ENCODE measurements at regions not wholly inside any gene's neighbourhood (a gene's known extent, or its start where the extent isn't known, plus 50 kb on each side); places are given as distances from the start of the nearest gene placed in this dataset.

DNA sequence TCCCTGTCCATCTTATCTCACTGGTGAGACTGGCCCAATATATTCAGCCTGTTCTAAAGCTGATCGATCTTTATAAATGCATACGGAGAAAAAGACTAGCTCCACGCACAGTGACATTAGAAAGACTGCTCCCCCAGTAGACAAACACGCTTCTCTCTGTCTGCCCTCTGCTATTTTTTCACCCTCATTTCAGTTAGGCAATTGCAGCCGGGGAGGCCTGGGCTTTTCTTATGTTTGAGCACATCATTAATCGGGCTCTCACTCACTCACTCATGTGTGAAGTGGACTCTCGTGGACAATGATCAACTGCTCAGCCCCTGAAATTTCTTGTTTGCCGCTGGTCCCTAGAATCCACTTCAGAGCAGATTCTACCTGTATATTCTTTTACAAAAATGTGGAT is 824.7 kb upstream of the TENM3 start:
- DNase-seq (ENCODE audit: low read depth) = no peak

DNA sequence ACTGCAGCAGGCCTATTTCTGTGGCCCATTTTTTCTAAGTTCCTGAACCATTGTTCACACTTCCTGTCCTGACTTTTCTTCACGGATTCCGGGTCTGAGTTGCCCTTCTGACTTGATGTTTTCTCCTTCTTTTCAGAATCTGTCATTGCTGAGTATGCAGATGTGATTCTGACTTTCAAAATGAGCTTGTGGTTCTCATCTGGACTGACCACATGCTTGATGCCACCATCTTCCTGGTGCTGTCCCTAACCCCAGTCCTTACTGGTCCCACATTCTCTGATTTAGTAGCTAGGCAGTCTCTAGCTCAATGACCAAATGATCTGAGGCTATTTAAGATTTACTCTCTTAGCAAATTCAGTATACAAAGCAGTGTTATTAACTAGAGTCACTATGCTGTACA is 822.3 kb upstream of the TENM3 start:
- no peak for DNase-seq (ENCODE audit: low read depth)

DNA sequence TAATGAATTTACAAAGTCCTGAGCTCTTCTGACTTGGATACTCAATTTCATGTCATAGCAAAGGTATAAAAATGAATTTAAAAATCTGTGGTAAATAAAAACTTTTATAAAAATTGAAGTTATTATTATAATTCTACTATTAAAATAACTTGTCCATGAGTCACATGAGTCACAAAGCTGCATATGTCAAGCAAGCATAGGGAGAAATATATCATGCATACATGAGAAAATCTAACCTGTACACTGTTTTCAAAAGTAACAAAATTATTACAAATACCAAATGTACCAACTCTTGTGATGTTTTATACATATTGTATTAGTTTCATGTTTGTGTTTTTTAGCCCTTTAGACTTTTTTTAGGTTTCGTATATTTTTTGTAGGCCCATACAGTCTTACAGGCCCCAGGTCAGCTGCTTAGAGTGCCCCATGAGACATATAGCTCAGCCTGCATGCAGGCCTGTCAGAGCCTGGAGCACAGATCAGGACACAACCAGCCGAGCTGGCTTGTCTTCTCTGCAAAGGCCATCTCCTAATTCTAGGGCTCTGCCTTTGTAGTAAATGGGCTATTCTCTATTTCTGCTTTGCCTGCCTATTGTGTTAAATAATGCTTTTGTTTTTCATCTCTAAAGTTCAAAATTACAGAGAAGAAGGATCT is 818.7 kb upstream of the TENM3 start:
- no peak for DNase-seq (ENCODE audit: low read depth)

DNA sequence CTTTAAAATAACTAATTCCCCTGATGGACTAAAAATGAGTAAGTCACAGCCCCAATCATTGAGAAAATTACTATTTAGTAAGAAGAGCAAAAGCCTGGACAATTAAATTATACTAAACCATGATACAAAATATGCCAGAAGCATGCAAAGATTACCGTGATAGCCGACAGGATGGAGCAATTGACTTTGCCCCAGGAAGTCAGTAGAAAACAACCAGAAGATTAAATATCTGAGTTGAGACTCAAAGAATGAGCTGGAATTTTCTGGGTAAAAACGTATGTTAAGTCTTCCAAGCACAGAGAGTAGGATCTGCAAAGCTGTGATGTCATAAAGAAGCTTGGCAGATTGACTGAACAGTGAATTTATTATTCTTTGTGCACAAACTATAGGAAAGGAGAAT is 816.1 kb upstream of the TENM3 start:
- no peak for DNase-seq (ENCODE audit: low read depth)

DNA sequence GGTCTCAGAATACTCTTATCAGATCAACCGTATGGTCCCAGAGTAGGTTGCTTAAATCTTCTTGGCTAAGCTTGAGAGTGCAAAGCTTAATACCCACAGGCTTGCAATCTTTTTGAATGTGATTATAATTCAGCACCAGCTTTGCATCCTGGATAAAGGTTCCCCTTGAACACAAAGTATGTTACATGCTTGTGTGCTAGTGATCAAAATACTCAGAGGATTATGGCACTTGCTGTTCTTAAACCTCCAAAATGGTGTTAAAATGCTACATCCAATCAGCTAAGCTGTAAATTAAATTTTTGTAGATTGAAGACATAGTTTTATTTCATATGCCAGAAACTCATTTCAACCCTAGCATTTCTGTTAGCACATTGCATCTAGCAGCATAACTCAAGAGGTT is 812.2 kb upstream of the TENM3 start:
- no peak for DNase-seq (ENCODE audit: low read depth)

DNA sequence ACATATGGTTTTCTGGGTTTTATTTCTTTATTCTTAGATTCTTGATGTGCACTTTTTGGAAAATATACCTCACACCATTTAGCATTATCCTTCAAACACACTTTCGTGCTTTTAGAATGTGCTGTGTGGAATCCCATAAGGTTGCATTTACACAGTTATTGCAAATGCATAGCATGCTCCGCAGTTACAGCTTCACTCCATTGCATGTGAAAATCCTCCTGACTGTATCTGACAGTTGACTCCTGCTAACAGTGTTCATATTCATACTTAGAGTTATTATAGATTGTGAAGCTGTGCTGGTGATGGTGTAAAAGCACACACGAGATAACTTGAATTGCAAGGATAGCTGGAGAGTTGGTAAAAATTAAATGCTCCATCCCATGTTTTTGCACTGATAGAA is 811.5 kb upstream of the TENM3 start:
- DNase-seq (ENCODE audit: low read depth) = no peak

DNA sequence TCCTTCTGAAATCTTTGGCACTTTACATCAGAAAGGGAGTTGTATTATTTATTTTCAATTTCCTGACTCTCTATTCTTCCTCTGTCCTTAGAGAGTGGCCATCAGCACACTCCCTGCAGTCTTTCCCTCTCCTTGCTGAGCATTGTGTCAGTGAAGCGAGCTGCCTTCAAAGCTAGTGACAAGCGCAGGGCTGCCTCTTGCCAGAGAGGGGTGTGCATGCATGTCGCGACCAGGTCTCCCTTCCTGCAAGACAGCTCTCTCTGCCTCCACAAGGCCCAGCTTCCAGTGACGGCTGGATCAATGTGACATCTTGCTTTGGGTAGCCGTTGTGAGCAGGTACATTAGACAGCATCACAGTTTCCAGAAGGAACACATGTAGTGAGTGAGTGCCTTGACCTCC is 810.9 kb upstream of the TENM3 start:
- no peak for DNase-seq (ENCODE audit: low read depth)

DNA sequence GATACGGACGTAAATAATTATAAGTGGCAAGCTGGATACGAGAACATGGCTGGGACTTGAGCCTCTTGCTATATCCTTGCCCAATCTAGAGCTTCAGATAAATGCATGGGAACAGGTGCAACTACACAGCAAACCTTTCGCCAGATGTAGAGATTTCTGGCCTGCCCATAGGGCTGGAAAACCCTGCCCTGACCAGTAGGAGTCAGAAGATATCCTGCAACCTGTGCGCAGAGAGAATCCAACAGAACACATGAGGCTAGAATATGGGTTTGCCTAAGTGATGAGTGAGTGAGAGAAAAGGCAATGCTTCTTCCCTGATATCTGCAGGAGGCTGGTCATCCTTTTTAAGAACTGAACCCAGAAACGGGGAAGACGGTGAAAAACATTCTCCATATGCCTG is 805.3 kb upstream of the TENM3 start:
- no peak for DNase-seq (ENCODE audit: low read depth)

DNA sequence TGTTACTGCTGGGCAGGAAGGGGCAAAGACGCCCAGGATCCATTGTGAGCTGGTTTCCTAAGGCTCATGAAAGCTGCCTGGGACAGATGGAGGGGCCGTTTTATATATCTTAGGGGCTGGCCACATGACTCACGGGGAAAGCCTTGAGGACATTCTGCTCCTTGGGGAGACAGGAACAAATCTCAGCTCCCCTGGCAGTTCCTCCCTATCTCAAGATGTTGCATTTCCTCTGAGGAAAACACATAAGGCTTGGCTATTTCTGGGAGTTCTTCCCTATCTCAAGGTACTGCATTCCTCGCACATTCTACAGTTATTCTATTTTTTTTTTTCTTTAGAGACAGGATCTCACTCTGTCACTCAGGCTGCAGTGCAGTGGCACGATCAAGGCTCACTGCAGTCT is 804.6 kb upstream of the TENM3 start:
- no peak for DNase-seq (ENCODE audit: low read depth)

DNA sequence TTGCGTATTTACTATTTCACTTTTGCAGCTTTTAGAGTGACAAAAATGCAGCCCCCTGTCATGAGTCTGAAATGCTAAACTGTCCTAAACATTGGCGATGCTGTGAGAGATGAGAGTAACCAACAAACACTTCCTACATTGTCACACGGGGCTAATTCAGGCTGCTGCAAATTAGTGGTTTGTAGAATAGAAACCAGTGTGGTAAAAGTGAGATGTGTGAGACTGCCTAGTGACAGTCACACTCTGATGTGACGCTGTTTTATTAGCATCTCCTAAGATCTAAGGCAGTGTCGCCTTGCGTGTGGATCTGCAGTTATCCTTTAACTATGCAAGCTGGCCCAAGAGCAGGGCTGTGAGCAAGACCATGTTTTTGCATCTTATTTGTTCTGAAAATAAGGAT is 800.2 kb upstream of the TENM3 start:
- no peak for DNase-seq (ENCODE audit: low read depth)

DNA sequence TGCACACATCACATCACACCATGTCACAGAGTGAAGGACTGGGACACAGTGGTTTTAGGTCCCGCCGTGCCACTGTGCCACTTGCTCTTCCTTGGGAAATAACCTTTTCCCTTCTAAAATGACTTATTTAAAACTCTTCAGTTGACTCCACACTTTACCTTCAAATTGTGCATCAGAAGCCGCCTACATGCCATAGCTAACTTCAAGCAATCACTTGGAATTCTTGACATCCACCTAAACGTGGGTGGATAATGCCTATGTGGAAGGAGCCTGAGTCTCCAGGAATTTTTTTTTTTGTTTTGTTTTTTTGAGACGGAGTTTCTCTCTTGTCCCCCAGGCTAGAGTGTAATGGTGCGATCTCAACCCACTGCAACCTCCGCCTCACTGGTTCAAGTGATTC is 777.4 kb upstream of the TENM3 start:
- DNase-seq (ENCODE audit: low read depth) = no peak

DNA sequence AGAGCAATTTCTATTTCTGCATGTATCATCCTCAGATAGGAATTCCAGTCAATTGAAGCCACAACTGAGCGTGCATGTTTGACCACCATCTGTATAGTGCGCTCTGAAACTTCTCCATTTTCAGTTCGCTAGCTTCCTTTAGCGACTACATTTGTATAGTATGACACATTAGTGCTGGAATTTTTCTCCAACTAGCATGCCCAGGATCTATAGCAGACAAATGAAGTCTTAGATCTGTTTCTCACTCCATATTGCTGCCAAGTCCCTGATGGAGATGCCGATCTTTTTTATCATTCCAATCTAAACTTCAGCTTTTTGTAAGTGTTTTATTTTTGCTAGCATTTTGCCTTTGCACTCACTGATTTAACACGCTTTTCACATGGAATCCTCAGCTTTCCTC is 774.8 kb upstream of the TENM3 start:
- DNase-seq (ENCODE audit: low read depth) = no peak

DNA sequence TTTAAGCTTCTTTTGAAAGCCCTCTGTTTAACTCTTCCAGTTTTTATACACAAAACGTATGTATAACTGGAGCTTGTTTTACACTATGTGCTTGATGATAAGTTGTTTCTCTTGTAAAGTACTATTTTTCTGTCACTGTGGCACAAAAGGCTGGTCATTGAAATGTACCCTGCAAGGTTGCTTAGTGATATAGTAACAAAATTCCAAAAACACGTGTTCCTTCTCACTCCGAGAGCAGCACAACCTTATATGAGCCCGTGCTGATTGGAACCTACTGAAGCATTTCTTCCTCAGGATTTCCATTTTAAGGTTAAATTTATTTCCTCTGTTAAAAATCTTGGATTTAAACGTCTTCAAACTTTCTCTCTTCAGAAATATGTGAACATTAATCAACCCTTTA is 772.9 kb upstream of the TENM3 start:
- no peak for DNase-seq (ENCODE audit: low read depth)

DNA sequence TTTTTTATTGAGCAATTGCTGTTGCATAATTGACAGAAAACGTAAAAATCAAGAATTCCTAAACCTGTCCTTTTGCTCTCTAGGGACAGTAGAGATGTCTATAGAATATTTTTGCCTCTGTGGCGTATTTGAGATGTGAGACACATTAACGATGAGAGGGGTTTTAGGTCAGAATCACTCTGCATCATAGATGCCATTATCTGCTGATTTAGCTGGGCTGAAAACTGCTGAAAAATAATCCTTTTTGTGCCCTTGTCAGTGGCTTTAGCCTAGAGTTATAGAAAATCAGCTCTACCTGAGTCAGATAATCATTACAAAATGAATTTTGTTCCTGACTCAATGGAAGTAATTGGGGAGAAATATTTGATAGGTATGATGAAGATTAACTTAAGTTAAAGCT is 767.8 kb upstream of the TENM3 start:
- DNase-seq (ENCODE audit: low read depth) = no peak

DNA sequence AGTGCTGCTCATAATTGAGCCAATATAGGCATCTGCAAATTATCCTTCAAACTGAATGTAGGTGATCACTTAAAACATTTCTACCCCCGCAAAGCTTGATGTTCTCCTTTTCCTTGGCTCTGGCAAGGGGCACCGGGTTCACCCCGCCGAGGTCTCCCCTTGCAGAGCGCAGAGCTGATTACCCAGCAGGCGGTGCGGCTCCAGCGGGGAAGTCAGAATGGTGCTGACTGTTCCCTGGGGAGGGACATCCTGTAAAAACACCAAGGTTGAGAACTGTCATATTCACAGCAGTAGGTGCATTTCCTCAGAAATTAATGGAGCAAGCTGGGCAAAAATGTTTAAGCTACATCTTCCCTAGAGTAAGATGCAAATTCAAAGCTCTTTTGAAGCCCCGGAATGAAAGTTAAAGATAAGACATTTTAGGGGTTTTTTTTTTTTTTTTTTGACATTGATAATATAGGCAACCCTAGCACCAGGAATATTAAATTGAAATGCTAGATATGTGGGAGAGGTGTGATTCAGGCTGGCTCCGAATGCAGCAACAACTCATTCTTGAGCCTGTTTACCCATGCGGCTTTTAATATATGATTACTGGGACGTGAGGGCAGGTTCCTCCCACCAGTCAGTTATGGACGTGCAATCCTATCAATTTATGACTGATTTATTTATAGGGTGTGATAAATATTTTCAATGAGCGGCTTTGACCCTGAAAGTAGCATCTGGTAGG is 767.3 kb upstream of the TENM3 start:
- no peak for DNase-seq (ENCODE audit: low read depth)

DNA sequence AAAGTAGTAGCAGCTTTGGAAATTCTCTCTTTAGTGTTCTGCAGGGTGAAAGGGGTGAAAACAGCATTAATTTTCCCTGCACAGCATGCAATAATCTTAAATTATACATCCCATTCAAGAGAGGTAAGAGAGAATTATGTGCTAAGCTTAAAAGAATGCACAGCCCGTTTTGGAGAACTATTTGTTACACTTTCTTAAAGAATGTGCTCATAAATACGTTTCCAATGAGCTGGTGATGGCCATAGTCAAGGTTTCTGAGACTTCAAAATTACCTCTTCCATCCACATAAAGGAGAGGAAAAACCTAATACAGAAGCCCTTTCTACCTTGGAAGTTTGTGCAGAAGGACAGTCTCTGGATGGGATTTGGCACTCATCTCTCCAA is 766.7 kb upstream of the TENM3 start:
- DNase-seq (ENCODE audit: low read depth) = no peak

DNA sequence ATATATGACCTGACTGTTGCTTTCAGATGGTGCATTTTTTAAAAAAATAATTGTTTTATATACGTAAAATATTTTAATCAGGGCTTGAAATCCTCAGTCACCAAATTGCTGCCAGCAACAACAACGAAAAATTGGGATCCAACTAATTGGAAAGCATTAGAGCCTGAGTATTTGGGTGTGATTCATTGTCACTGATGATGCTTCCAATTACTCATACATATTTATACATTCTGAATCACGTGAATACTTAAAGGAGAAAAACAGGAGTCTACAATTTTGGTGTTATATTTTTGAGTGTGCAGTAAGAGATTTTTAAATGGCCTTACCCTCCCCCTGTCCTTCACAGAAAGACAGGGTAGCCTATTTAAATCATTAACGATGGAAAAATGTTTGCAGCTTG is 765.6 kb upstream of the TENM3 start:
- no peak for DNase-seq (ENCODE audit: low read depth)

DNA sequence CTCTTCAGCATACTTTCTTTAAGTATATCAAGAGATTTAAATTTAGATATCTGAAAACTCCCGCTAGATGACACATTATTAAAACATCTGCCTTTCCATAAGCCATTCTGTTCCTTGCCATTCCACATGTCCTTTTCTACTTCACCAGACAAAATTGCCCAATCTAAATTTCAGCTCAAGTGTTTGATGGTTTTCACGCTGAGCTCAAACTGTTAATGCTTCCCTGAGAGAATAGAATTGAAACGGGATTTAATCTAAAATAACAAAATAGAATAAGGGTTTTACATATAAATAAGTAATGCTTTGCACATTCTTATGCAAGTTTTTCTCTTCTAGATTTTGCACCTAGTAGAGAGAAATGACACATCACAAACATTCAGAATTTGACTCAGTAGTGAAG is 764.5 kb upstream of the TENM3 start:
- DNase-seq (ENCODE audit: low read depth) = no peak

DNA sequence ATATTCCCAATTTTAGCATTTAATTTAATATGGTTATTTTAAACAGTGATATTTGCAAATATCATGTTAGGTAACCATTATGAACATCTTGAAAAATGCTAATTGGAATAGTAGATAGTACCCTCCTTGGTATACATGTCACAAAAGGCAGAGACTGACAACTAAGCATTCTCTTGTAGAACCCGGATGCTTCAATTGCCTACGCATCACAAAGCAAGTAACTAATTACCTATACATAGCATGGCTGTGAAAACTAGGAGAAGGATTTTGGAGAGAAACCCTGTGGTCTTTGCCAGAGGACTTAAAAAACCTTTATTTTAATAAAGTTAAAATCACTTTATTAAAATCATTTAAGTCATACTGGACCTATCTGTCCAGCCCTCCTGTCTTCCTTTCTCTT is 764.1 kb upstream of the TENM3 start:
- no peak for DNase-seq (ENCODE audit: low read depth)

DNA sequence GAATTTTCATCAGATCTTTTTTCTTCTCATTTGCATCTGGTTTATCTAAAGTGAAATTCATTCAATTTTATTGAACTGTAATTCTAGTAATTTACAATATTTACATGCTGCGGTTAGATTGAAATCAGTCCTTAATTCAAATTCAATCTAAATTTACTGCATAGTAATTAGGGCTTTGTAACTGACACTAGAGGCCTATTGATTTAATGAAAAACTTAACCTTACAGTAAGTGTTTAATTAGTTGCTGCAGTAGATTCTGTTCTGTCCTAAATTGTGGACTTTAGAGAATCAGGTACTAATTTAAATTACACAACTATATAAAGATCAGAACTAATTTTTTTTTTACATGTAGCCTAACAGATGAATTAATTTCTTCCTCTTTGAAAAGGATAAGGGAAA is 758.8 kb upstream of the TENM3 start:
- no peak for DNase-seq (ENCODE audit: low read depth)

DNA sequence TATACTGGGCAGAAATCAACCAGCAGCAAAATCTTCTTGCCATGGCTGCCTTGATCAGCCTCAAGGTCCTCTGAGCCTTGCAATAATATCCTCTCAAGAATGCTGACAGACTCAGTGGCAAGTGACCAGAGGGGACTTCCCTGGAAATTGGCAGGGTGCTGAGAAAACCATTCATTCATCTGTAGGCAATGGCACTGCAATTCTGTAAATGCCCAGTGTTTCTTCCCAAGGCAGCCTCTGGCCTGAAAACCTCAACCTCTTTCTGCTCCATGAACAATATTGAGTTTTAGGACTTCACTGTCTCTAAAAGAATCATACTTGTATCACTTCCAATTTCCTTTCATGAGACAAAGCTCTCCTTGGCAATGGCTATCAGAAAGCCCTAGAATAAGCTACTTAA is 754.3 kb upstream of the TENM3 start:
- DNase-seq (ENCODE audit: low read depth) = no peak

DNA sequence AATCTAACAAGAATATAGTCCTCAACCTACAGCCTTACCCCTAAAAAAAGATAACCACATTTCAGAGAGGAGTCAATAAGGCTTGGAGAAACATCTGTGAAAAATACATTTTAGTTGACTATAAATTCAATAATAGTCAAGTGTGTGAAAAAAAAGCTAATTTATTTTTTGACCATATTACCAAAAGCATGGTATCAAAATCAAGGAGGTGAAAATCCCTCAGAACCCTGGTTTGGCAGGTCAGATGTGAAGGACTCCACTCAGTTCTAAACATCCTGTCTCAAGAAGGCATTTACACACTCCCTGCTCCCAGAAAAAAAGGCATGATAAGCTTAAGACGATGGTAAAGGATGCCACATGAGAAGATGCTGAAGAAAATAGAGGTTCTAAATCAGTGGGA is 745.1 kb upstream of the TENM3 start:
- DNase-seq (ENCODE audit: low read depth) = no peak

DNA sequence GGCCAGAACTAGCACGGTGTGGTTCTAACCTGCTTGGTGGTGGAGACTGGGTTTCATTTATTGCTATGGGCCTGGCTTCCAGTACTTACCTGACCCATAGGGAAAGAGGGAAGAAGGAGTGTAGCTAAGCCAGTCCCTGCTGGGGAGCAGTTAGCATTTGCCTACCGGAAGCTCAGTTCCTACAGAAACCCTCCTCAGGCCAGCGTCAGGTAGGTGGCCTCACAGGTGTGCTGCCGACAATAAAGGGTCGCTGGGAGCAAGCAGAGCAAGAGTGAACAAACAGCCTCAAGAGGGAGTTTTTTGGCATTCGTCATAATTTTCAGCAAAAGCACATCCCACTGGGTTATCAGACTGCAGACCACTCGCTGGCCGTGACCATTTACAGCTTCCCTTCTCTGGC is 740.6 kb upstream of the TENM3 start:
- no peak for DNase-seq (ENCODE audit: low read depth)

DNA sequence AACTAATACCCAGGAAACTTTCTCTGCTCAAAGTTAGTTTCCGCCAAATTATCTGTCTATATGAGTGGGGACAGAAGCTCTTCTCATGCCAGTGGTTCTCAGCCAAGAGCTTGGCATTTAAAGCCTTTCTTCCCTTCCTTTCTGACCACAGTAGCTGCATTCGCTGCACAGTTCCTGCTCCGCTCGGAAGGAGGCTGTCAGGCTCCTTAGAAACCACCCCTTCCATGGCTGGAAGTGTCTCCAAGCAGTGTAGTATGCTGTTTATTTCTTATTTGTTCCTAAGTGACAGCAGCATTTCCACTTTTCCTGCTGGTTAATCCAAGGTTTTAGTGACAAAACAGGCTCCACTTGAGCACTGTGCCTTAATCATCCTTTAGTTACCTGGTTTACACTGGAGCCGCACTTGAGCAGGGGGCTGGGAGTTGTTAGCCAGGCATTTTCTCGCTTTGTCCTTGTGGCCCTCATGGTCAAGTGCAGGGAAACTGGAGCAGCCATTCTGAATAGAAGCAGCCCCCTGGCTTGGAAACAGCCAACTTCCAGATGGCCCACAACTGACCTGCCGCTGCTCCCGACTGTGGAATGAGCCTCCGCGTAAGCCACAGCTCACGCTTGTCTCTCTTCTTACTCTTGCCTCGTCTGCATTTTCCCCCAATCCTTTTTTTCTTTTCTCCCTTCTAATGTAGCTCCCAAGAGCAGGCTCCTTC is 739.4 kb upstream of the TENM3 start:
- no peak for DNase-seq (ENCODE audit: low read depth)

Measured in activated T-cell treated with anti-CD3 and anti-CD28 coated beads for 24 hours (primary cell).